Panc1 (cell line): ENCODE measurements at regions not wholly inside any gene's neighbourhood (a gene's known extent, or its start where the extent isn't known, plus 50 kb on each side); places are given as distances from the start of the nearest gene placed in this dataset.

ENCODE experiments used
- ATAC-seq: fragments of 200-7000 bp; cut with Tn5 transposase; 2 replicates; pipeline ENCODE4 v1.9.1; 2020; ENCODE audit warnings: mild to moderate bottlenecking, moderate library complexity
- BruUV-seq: library from RNA; stranded (reverse); fragments of 400-500 nt; replicated peaks from 2 replicates; lab custom pipeline; 2021; lab: Mats Ljungman, UMichigan
- CTCF ChIA-PET: fragments of 300-600 bp; sonication (Branson Sonifier 250); formaldehyde crosslinking; loops from one replicate; lab custom pipeline; 2022; ENCODE audit warnings: antibody characterized with exemption; lab: Charles Lee
- POLR2A ChIA-PET: fragments of 300-600 bp; sonication (Branson Sonifier 250); formaldehyde crosslinking; loops from one replicate; lab custom pipeline; 2022; ENCODE audit warnings: antibody characterized with exemption; lab: Charles Lee
- DNase-seq: peaks from one replicate; pipeline ENCODE4 v3.0.0-alpha.2; 2010; ENCODE audit warnings: low read depth, low spot score
- H3K27ac ChIP-seq: 2 replicates; pipeline ENCODE4 v1.5.1; 2011; ENCODE audit warnings: mild to moderate bottlenecking, low read length, inconsistent platforms
- H3K27me3 ChIP-seq: fragments of 200-500 bp; sonication (Bioruptor generic); 2 replicates; pipeline ENCODE4 v1.6.0; 2014; ENCODE audit warnings: low read length, inconsistent platforms; ENCODE audit not compliant: control insufficient read depth, insufficient read depth
- H3K36me3 ChIP-seq: fragments of 200-500 bp; sonication (Bioruptor generic); 2 replicates; pipeline ENCODE4 v1.5.1; 2014; ENCODE audit warnings: inconsistent platforms, mild to moderate bottlenecking, low read length, moderate library complexity; ENCODE audit not compliant: control insufficient read depth, insufficient read depth
- H3K4me1 ChIP-seq: 2 replicates; pipeline ENCODE4 v1.5.1; 2011; ENCODE audit warnings: inconsistent platforms, mild to moderate bottlenecking, low read length, moderate library complexity; ENCODE audit not compliant: control insufficient read depth, insufficient read depth
- H3K4me3 ChIP-seq, 2 experiments: 2 replicates each; pipeline ENCODE4 v1.5.1; 2011 to 2012; ENCODE audit warnings: low read depth in 2 of 2, low read length in 2 of 2, mild to moderate bottlenecking in 2 of 2, inconsistent platforms in 1 of 2, moderate library complexity in 1 of 2
- H3K9me3 ChIP-seq: fragments of 200-500 bp; sonication (Bioruptor generic); 2 replicates; pipeline ENCODE4 v1.5.1; 2014; ENCODE audit warnings: low read depth, mild to moderate bottlenecking, inconsistent platforms, low read length, moderate library complexity; ENCODE audit not compliant: control insufficient read depth, insufficient read depth
- POLR2AphosphoS5 ChIP-seq: IDR thresholded peaks from 2 replicates; pipeline ENCODE4 v1.6.1; 2012; ENCODE audit warnings: mild to moderate bottlenecking, low read depth, low read length, moderate library complexity
- SIN3A ChIP-seq: IDR thresholded peaks from 2 replicates; pipeline ENCODE4 v1.6.1; 2012; ENCODE audit warnings: low read depth, mild to moderate bottlenecking, low read length, moderate library complexity, borderline replicate concordance; ENCODE audit not compliant: insufficient read depth
- TCF7L2 ChIP-seq: IDR thresholded peaks from 2 replicates; pipeline ENCODE4 v1.6.1; 2011; ENCODE audit warnings: mild to moderate bottlenecking, low read depth, low read length, inconsistent platforms
- in situ Hi-C: cut with HindIII; loops from 2 replicates; pipeline ENCODE4 v1.10.0; 2016; ENCODE audit warnings: low sequenced_read_pairs, low pct_unique_long_range_greater_than_20kb
- intact Hi-C: fragments of 100-400 bp; cut with micrococcal nuclease; formaldehyde crosslinking; loops from one replicate; pipeline ENCODE4 v1.10.0; 2022; ENCODE audit not compliant: unreplicated experiment
- TF ChIP-seq, protein P1 (sequence below), 2 experiments: IDR thresholded peaks; 2 replicates each; pipeline ENCODE4 v1.6.1; 2011 to 2012; ENCODE audit warnings: low read depth in 2 of 2, control low read depth in 1 of 2, low read length in 1 of 2, mild to moderate bottlenecking in 1 of 2, moderate library complexity in 1 of 2; ENCODE audit not compliant: insufficient read depth in 1 of 2
- TF ChIP-seq, protein P2 (sequence below): fragments of 450-650 bp; IDR thresholded peaks from 2 replicates; pipeline ENCODE4 v1.5.1; 2017; ENCODE audit warnings: mild to moderate bottlenecking

DNA sequence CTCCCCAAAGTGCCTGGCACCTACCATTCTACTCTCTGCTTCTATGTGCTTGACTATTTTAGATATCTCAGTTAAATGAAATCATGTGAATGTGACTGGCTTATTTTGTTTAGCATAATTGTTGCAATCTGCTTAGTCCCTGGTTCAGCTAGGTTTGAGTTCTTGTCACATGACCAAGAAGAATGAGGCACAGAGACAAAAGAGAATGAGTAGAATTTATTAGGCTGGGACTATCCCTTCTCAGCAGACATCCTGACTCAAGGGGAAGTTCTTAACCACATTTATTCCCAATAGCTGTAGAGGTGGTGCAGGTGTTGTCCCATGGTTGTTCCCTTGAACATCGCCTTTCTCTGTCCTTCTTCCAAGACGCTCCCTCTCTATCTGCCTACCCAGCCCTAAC lies 1485.7 kb downstream of the KCNT2 start:
- ATAC-seq: no peak
- Histone ChIP-seq H3K4me3 (no peak overlapping the region), H3K36me3 (no peaks in the 10 kb centered on the region), H3K9me3 (no peaks in the 10 kb centered on the region), H3K4me1 (no peaks in the 10 kb centered on the region), H3K27me3 (no peaks in the 10 kb centered on the region), H3K27ac (no peak overlapping the region)
- ChIA-PET CTCF (no interaction called here), POLR2A (no interaction called here)
- in situ Hi-C loops: no loop called here
- BruUV-seq: no TSS peak
- TF ChIP-seq, protein P1, sequence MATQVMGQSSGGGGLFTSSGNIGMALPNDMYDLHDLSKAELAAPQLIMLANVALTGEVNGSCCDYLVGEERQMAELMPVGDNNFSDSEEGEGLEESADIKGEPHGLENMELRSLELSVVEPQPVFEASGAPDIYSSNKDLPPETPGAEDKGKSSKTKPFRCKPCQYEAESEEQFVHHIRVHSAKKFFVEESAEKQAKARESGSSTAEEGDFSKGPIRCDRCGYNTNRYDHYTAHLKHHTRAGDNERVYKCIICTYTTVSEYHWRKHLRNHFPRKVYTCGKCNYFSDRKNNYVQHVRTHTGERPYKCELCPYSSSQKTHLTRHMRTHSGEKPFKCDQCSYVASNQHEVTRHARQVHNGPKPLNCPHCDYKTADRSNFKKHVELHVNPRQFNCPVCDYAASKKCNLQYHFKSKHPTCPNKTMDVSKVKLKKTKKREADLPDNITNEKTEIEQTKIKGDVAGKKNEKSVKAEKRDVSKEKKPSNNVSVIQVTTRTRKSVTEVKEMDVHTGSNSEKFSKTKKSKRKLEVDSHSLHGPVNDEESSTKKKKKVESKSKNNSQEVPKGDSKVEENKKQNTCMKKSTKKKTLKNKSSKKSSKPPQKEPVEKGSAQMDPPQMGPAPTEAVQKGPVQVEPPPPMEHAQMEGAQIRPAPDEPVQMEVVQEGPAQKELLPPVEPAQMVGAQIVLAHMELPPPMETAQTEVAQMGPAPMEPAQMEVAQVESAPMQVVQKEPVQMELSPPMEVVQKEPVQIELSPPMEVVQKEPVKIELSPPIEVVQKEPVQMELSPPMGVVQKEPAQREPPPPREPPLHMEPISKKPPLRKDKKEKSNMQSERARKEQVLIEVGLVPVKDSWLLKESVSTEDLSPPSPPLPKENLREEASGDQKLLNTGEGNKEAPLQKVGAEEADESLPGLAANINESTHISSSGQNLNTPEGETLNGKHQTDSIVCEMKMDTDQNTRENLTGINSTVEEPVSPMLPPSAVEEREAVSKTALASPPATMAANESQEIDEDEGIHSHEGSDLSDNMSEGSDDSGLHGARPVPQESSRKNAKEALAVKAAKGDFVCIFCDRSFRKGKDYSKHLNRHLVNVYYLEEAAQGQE (IDR thresholded peaks at IDR 0.05; ENCODE audit: insufficient read depth in 1 of 2, low read depth in 2 of 2, low read length in 1 of 2): no peak
- TF ChIP-seq TCF7L2: no peak
- TF ChIP-seq POLR2AphosphoS5: no peak
- TF ChIP-seq SIN3A: no peak
- TF ChIP-seq, protein P2, sequence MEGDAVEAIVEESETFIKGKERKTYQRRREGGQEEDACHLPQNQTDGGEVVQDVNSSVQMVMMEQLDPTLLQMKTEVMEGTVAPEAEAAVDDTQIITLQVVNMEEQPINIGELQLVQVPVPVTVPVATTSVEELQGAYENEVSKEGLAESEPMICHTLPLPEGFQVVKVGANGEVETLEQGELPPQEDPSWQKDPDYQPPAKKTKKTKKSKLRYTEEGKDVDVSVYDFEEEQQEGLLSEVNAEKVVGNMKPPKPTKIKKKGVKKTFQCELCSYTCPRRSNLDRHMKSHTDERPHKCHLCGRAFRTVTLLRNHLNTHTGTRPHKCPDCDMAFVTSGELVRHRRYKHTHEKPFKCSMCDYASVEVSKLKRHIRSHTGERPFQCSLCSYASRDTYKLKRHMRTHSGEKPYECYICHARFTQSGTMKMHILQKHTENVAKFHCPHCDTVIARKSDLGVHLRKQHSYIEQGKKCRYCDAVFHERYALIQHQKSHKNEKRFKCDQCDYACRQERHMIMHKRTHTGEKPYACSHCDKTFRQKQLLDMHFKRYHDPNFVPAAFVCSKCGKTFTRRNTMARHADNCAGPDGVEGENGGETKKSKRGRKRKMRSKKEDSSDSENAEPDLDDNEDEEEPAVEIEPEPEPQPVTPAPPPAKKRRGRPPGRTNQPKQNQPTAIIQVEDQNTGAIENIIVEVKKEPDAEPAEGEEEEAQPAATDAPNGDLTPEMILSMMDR: no peak
- intact Hi-C loops: no loop called here
- no peak for DNase-seq

DNA sequence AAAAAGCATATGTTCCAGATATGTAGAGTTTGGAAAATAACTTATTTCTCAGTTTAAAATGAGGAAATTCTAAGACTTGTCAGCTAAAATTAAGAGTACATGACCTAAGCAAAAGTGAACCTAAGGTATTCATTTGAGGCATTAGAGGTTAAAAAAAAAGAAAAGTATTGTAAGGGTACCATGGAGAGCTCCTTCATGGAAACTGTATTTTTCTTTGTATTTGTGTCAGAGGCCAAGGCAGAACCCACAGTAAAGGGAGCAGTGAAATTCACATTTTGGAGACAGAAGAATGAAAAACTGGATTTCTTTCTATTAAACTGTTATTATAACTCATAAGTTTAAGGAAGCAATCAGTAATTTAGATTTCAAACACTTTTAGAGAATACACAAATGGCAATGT lies 1494.8 kb downstream of the KCNT2 start:
- no peak for DNase-seq
- CTCF ChIA-PET: no interaction called here

More for the DNA sequence above, 1494.8 kb downstream of the KCNT2 start:
- no peaks in the 10 kb centered on the region for H3K4me1 ChIP-seq
- no peak overlapping the region for H3K27ac ChIP-seq
- intact Hi-C loops (no loop called here), in situ Hi-C loops (no loop called here)
- H3K9me3 ChIP-seq: no peaks in the 10 kb centered on the region
- no TSS peak for BruUV-seq
- TF ChIP-seq POLR2AphosphoS5: no peak
- TF ChIP-seq, protein P1 (IDR thresholded peaks at IDR 0.05; ENCODE audit: insufficient read depth in 1 of 2, low read depth in 2 of 2, low read length in 1 of 2): peak in 1 of 2 experiments; percentile 72; a peak in 2 of 4 replicates
- no peak for ATAC-seq
- H3K36me3 ChIP-seq: no peaks in the 10 kb centered on the region
- H3K4me3 ChIP-seq: no peak overlapping the region
- H3K27me3 ChIP-seq: no peaks in the 10 kb centered on the region
- POLR2A ChIA-PET: no interaction called here
